ENCODE measurements at regions not wholly inside any gene's neighbourhood (a gene's known extent, or its start where the extent isn't known, plus 50 kb on each side); places are given as distances from the start of the nearest gene placed in this dataset.

DNA sequence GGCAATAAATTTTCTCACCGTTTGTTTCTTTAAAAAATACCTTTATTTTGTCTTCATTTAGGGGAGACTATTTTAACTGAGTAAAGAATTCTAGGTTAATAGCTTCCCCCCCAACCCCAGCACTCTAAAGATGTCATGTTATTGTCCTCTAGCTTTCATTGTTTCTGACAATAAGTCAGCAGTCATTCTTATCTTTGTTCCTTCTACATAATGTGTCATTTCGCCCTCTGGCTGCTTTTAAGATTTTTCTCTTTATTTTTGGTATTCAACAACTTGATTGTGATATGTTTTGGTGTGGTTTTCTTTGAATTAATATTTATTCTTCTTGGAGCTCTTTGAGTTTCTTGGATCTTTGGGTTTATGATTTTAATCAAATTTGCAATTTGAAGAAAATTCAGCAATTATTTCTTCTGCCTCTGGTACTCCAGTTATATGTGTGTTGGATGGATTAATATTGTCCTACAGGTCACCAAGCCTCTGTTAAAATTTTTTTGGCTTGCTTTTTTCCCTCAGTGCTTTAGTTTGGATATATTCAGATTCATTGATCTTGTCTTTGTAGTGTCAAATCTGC, 64.6 kb upstream of the ELN start:
- no peak for DNase-seq (ENCODE audit: low read depth in 3 of 3, low spot score in 2 of 3)

DNA sequence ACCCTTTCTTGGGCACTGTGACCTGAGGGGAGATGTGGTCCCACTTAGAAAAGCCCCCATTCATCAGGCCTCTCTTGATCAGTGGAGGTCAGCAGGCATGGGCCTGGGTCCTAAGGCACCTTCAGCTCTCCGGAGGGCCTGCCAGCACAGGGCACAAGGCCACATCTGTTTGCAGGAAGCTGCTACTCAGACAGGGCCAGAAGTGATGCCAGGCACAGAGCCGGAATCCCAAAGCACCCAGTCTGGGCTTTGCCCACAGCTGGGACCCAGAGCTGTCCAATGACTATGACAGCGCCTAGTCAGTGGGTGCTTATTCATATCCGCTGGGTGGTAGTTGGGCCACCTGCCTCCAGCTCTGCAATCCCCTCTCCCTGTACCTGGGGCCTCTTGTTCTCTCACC, 63.2 kb upstream of the ELN start:
- no peak for DNase-seq (ENCODE audit: low read depth in 3 of 3, low spot score in 2 of 3)

DNA sequence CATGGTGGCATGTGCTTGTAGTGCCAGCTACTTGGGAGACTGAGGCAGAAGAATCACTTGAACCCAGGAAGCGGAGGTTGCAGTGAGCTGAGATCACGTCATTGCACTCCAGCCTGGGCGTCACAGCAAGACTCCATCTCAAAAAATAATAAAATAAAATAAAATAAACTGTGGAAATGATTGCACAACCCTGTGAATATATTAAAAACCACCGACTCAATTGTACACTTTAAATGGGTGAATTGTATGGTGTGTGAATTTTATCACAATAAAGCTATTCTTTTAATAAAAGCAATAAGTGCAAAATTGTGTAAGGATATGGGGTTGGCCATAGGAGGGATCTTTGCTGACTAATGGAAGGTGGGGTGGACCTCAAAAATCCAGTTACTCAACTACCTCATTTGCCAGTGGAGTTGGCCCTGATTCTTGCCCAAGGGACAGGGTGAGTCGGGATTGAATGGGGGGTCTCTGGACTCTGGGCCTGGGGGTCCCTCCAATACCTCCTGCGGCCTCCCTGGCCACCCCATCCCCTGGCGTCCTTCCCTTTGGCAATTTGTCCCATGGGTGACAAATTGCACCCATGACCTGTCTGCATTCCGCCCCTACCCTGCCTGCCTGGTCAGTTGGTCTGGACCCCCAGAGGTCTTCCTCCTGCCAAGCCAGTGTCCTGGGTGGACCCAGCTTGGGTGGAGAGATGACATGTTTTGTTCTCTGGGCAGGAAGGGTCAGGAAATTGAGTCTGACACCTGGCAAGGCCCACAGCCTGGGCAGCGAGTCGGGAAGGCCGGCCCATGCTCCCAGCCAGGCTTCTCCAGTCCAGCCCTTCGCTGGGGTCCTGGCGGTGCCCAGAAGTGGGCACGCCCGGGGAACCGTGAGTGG, 61.7 kb upstream of the ELN start:
- no peak for DNase-seq (ENCODE audit: low read depth in 3 of 3, low spot score in 2 of 3)

DNA sequence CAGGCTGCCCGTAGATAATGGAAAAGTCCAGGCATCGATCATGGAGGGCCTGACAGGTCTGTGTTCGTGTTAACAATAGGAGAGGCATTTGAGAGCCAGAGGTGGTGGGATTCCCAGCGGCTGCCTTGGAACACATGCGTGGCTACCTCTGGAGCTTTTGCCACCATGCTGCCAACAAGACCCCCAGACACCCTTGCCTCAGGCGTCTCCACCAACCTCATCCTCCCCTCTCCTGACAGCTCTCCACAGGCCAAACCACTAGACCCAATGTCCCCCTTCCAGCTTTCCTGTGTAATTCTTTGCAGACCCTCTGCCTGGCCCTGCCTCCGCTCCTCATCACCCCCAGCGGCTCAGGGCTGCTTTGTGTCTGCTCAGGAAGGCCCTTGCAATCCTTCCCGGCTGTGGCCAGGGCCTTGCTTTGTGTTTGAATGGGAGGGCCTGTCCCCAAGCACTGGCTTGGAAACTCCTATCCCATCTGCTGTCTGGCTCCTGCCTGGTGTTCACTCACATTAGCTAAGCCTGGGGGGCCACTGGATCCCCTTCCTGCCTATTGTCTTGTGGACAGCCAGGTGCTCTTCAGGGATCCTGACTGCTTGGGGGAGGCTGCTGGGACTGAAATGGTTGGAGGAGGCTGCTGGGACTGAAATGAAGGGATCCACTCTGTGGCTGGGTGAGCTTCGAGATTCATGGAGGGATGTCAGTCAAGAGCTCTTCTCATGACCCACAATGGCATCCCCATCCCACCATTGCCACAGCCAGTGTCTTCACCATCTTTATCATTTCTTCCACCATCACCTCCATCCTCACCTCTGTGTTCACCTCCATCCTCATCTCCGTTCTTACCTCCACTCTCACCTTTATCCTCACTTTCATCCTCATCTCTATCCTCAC, 60.8 kb upstream of the ELN start:
- no peak for DNase-seq (ENCODE audit: low read depth in 3 of 3, low spot score in 2 of 3)

DNA sequence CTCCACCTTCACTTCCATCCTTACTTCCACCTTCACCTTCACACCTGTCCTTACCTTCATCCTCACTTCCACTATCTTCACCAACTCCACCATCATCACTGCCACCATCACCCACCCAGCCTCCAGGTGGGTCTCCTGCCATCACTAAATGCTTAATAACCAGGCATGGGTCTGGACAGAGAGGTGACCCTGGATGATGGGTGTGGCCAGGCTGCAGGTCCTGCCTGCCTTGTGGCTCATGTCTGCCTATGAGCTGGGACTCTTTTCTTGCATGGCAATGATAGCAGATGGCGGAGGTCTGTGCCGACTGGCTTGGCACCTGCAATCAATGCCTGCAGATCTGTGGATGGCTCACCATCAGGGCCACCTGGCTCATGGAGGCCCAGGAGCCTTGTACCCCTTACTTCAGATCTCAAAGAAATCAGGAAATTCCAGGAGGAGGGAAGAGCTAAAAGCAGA, 60.1 kb upstream of the ELN start:
- no peak for DNase-seq (ENCODE audit: low read depth in 3 of 3, low spot score in 2 of 3)

DNA sequence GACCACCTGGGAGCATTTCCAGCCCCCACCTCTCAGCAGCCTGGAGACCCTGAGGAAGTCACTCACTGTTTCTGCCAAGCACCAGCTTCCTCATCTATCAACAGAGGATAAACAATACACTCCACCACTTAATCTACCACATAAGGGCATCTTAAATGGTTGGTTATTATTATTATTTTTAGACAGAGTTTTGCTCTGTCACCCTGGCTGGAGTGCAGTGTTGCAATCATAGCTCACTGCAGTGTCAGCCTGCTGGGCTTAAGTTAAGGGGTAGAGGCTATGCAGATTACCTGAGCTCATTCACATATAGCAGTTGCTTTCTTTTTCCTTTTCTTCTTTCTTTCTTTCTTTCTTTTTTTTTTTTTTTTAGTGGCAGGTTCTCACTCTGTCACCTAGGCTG, 59.5 kb upstream of the ELN start:
- no peak for DNase-seq (ENCODE audit: low read depth in 3 of 3, low spot score in 2 of 3)

DNA sequence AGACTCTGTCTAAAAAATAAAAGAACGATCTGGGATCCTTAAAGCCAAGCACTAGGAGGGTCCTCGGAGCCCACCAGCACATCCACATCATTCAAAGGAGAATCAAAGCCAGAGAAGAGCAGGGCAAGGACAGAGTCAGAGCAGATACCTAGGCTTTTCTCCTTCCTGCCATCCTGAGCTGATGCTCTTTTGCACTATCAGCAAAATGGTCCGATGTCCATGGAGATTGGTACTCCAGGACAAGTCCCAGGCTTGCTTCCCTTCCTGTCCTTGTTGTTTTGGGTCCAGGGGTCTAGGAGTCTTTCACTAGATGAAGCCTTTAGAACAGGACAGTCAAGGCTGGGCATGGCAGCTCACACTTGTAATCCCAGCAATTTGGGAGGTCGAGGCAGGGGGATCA, 58.0 kb upstream of the ELN start:
- DNase-seq (ENCODE audit: low read depth in 3 of 3, low spot score in 2 of 3) = no peak

DNA sequence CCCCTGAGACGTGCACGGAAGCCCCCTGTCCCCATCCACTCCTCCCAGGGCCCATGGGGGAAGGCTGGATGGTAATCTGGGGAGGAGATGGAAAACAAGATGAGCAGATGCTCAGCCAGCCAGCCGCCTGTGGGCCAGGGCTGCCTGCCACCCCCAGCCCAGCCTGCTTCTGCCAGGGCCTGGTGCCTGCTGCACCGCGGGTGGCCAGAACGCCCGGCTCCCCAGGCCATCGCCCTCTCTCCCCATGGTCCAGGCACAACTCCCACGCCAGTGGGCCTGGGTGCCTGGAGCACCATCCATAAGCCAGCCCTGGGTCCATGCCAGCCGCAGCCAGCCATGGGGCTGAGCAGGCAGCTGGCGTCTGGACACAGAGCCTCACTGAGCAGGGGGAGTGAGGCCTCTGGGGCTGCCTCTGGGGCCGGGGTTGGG, 57.2 kb upstream of the ELN start:
- no peak for DNase-seq (ENCODE audit: low read depth in 3 of 3, low spot score in 2 of 3)

DNA sequence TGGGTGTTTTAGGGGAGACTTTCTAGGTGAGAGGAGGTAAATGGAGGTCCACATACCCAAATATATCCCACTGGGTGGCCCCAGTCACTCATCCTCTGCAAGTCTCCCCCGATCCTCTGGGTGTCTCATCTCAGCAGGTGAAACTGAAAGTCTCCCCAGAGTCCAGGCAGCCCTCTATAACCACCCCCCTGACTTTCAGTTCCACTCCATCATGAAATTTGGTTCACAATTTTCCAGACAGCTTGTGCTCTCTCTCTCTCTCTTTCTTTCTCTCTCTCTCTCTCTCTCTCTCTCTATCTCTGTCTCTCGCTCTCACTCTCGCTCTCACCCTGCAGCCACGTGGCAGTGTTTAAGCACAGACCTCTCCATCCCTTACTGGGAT, 56.7 kb upstream of the ELN start:
- no peak for DNase-seq (ENCODE audit: low read depth in 3 of 3, low spot score in 2 of 3)

DNA sequence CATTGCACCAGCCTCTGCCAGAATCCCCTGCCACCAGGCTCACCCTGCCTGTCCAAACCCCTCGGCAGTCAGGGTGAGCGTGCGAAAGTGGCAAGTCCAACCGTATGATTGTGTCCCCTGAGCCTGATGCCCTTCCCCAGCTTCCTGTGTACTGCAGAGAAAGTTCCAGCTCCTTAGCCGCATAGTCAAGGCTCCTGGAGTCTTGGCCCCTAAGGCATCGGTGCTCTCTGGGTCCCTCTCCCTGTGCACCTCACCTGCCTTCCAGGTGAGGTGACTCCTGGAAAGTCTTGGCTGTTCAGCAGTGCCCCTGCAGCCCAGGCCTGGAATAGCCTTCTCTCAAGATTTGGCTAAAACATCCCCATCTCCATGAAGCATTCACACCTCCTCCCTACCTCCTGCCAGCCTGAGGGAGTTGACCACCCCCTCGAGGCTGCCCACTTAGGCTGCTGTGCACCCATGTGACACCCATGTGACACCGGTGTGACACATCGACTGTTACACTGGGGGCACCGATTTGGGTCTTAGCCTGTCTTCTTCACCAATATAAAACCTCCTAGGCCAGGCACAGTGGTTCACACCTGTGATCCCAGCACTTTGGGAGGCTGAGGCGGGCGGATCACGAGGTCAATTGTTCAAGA, 56.1 kb upstream of the ELN start:
- DNase-seq (ENCODE audit: low read depth in 3 of 3, low spot score in 2 of 3) = no peak

DNA sequence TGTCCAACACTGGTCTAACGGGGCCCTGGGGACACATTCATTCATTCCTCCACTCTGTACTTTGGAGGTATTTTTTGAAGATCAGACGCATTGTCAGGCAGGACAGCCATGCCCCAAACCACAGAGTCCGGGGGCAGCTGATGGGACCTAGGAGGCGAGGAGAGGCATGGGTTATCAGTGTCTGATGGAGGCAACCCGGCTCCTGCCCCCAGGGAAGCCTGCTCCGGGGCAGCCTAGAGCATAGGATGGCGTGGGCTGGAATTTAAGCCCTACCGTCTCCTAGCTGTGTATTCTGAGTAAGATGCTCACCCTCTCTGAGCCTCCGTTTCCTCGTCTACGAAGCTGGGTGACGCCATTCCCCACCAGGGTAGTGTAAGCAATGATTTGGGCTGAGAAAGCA, 55.4 kb upstream of the ELN start:
- DNase-seq (ENCODE audit: low read depth in 3 of 3, low spot score in 2 of 3) = no peak

DNA sequence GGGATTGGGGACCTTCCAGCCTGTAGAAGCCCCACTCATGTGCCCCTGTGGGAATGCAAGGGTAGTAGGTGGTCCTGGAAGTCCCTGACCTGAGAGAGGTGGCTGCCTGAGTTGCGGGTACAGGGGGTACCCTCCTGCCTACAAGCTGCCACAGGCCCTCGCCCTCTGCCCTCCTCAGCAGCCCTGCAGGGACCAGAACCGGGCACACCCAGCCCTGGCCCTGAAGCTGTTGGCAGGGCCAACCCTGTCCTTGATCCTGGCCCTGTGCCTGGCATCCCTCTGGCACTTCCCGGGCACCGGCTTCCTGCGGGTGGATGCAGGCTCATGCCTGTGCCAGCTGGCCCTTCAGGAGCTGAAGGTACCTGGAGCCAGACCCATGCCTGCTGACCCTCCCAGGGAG, 54.9 kb upstream of the ELN start:
- DNase-seq (ENCODE audit: low read depth in 3 of 3, low spot score in 2 of 3) = no peak

DNA sequence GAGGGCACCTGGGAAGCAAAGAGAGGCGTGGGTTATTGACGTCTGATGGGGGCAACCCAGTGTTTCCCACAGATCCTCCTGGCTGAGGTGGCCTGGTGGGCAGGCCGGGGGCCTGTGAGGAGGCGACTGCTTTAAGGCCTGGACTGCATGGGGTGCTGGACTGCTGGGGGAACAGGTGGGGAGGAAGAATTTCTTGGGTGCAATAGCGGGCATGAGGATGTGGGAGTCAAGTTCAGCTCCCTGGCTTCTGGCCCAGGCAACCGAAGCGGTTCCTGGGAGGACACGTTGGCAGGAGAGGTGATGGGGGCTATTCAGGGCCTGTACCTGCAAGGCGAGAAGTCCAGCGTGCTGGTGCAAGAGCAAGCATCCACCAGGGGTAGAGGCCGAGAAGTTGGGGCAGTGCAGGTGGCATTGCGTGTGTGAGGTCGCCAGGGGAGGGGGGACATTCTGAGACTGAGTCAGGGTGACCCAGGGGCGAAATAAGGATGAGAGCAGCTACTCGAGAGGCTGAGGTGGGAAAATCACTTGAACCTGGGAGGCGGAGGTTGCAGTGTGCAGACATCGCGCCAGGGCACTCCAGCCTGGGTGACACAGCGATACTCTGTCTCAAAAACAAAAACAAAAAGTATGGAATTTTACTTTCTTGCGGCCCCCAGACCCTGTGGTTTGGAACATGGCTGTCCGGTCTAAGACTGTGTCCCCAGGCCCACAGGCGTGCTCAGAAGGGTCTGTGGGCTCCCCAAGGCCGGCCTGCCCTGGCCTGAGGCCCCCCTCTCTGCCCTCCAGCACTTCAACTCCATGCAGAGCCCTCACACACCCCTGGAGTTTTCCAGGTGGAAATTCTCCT, 53.6 kb upstream of the ELN start:
- DNase-seq (ENCODE audit: low read depth in 3 of 3, low spot score in 2 of 3) = no peak

DNA sequence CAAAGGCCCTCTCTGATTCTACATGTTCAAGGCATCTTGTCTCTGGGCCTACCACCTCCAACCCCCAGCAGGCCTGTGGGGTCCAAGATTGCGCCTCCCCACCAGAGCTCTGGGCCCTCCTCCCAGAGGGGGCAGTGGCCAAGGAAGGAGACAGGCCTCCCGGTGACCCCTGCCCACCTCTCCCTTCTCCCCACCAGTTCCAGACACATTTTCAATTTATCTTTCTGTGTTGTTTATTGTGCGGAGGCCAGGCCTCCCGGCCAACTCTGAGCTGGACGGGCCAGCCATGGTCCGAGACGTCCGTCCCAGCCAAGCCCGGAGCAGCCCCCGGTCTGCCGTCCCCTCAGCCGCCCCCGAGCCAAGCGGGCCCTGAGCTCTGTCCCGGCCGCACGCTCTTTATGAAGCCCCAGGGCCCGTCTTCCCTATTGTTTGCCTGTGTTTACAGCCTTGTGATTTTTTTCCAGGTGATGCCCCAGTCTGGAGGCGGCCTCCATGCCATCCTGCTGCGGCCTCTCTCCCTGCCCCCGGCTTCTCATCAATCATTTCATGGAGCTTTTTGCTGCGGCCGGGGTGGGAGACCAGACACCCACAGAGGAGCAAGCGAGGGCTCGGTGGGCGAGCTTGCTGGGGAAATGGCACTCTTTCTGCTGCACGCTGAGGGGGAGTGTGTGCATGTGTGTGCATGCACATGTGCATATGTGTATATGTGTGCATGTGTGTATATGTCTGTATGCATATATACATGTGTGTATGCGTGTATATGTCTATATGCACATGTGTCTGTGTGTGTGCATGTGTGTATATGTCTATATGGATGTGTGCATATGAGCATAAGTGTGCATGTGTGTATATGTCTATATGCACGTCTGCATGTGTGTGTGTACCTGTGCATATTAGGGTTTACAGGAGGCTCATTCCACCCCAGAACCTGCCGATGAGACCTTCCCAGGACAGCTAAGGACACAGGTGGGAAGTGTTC, 52.7 kb upstream of the ELN start:
- DNase-seq (ENCODE audit: low read depth in 3 of 3, low spot score in 2 of 3) = no peak

DNA sequence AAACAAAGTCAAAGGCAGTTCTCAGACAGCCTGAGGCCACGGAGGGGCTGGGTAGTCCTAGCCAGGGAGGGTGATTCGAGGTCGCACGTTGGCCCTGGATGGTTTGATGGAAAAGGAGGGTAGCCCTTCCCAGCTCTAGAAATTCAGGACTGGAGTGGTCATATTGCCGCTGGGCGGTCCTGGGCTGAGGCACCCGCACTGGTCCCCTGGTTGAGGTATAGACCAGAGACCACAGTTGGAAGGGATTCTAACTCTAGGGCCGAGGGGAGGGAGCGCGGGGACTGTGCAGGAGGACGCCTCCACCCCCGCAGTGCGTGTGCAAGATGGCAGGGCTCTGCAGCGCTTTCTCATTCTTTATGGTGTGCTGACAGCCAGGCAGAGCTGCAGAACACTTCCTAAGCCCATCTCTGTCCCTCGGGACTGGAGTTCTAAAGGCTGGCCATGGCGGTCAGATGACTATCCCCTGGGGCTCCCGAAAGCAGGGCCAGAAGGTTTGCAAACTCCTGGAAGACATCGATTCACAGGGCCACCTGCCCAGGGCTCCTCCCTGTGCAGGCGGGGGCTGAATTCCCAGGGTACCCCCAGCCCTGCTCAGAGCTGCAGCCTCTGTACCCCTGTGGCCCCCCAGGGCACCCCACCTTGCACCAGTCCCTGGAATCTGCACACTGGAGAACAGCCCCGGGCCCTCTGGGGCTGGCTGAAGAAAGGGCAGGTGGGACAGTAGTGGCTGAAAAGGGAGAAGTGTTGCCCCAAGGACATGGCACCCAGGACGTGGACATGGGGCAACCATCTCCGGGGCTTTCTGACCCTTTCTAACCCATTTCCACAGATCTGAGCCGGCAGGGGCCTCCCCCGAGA, 51.0 kb upstream of the ELN start:
- DNase-seq (ENCODE audit: low read depth in 3 of 3, low spot score in 2 of 3) = peak in 1 of 3 donors; percentile 39

DNA sequence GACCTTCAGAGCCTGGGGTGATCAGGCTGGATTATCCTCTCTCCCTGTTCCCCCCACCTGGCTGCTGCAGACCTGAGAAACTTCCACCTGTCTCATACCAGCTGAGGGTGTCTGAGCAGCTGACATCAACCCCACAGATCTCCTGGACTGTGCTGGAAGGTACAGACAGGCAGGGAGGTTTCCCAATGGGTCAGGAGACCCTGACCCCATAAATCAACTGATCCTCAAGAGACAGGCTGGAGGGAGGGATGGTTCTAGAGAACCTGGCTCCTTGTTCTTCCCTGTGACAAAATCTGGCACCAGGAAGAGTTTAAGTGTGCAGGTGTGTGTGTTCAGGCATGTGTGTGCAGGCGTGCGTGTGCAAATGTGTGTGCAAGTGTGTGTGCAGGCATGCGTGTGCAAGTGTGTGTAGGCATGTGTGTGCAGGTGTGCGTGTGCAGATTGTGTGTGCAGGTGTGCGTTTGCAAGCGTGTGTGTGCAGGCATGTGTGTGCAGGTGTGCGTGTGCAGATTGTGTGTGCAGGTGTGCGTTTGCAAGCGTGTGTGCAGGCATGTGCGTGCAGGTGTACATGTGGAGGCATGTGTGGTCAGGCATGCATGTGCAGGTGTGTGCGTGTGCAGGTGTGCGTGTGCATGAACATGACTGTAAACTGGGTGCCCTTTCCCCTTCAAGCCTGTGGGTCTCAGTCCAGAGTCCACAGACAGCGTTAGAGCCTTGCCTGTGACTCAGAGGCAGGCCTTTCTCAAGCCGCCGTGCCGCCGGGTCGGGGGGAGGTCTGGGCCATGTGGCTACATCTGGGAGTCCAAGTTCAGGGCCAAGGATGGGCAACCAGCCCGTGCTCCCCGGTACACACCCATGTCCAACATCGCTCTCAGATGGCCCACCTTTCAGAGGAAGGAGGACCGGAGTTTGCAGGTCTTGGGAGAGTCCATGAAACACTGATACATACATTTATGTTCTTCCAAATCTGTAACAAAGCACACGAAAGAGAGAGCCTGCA, 50.1 kb upstream of the ELN start:
- DNase-seq (ENCODE audit: low read depth in 3 of 3, low spot score in 2 of 3) = no peak

Data from right renal cortex interstitium (tissue), 3 donors.